NOMO-1 (cell line): ENCODE measurements at regions not wholly inside any gene's neighbourhood (a gene's known extent, or its start where the extent isn't known, plus 50 kb on each side); places are given as distances from the start of the nearest gene placed in this dataset.
"Not testable (repeated sequence)": the region's sequence is repeated elsewhere in the genome, so short reads cannot be mapped to it uniquely, and the experiment has no call there.

ENCODE experiments used
- DNase-seq, 2 experiments: peaks; one replicate each; lab custom pipeline; 2025; ENCODE audit not compliant: unreplicated experiment in 2 of 2; lab: John Stamatoyannopoulos, UW

- no peak for DNase-seq
Measured at GRCh38 chr2:14428056-14428455, 204.5 kb upstream of the LRATD1 start.

- no peak for DNase-seq
Measured at GRCh38 chr2:14433946-14434495, 198.5 kb upstream of the LRATD1 start.

- no peak for DNase-seq
Measured at GRCh38 chr2:14445670-14446069, 186.8 kb upstream of the LRATD1 start.

GRCh38 chr2:14448340-14448739 is 184.2 kb upstream of the LRATD1 start:
- no peak for DNase-seq

GRCh38 chr2:14451312-14451711 is 181.2 kb upstream of the LRATD1 start:
- no peak for DNase-seq

GRCh38 chr2:14454202-14454601 is 178.3 kb upstream of the LRATD1 start:
- no peak for DNase-seq

- DNase-seq: no peak
Measured at GRCh38 chr2:14459786-14460325, 172.7 kb upstream of the LRATD1 start.

- DNase-seq: no peak
Measured at GRCh38 chr2:14475994-14476393, 156.5 kb upstream of the LRATD1 start.

- DNase-seq: no peak
Measured at GRCh38 chr2:14479486-14479885, 153.0 kb upstream of the LRATD1 start.

- no peak for DNase-seq
Measured at GRCh38 chr2:14480120-14480519, 152.4 kb upstream of the LRATD1 start.

GRCh38 chr2:14480906-14481305 is 151.6 kb upstream of the LRATD1 start:
- no peak for DNase-seq

GRCh38 chr2:14492920-14493503 is 139.5 kb upstream of the LRATD1 start:
- DNase-seq: no peak

- no peak for DNase-seq
Measured at GRCh38 chr2:14494759-14495158, 137.8 kb upstream of the LRATD1 start.

- DNase-seq: no peak
Measured at GRCh38 chr2:14501061-14501460, 131.5 kb upstream of the LRATD1 start.

- not testable (repeated sequence) for DNase-seq
Measured at GRCh38 chr2:14506955-14507354, 125.6 kb upstream of the LRATD1 start.

GRCh38 chr2:14511541-14511940 is 121.0 kb upstream of the LRATD1 start:
- DNase-seq: no peak

- no peak for DNase-seq
Measured at GRCh38 chr2:14513903-14514302, 118.6 kb upstream of the LRATD1 start.

- DNase-seq: peak; percentile 2 to 13
Measured at GRCh38 chr2:14516844-14517243, 115.7 kb upstream of the LRATD1 start.

GRCh38 chr2:14517731-14518130 is 114.8 kb upstream of the LRATD1 start:
- no peak for DNase-seq

GRCh38 chr2:14520385-14520945 is 112.1 kb upstream of the LRATD1 start:
- DNase-seq: no peak

- no peak for DNase-seq
Measured at GRCh38 chr2:14524041-14524802, 108.3 kb upstream of the LRATD1 start.

GRCh38 chr2:14524803-14525080 is 107.8 kb upstream of the LRATD1 start:
- DNase-seq: no peak
